Skeletal muscle cell (primary cell): ENCODE measurements at regions not wholly inside any gene's neighbourhood (a gene's known extent, or its start where the extent isn't known, plus 50 kb on each side); places are given as distances from the start of the nearest gene placed in this dataset.

Source experiments
- DNase-seq: peaks from one replicate; pipeline ENCODE4 v3.0.0-alpha.2; 2010; ENCODE audit warnings: low read depth
- H3K4me3 ChIP-seq: 2 replicates; pipeline ENCODE4 v1.5.1; 2011; ENCODE audit warnings: low read depth, mild to moderate bottlenecking, control low read depth, low read length, moderate library complexity

GRCh38 chr4:18403327-18403726, 381.8 kb upstream of the LCORL start:
- no peak overlapping the region for H3K4me3 ChIP-seq
- no peak for DNase-seq

- DNase-seq, result no peak
- H3K4me3 ChIP-seq, result no peak overlapping the region
These were observed 380.3 kb upstream of the LCORL start for GRCh38 chr4:18401868-18402267.

GRCh38 chr4:18401425-18401824, 379.9 kb upstream of the LCORL start:
- H3K4me3 ChIP-seq, result no peak overlapping the region
- no peak for DNase-seq

GRCh38 chr4:18398661-18399060, 377.1 kb upstream of the LCORL start:
- no peak for DNase-seq
- no peak overlapping the region for H3K4me3 ChIP-seq

- H3K4me3 ChIP-seq, result no peak overlapping the region
- DNase-seq, result no peak
These were observed 376.3 kb upstream of the LCORL start for GRCh38 chr4:18397681-18398390.

GRCh38 chr4:18394656-18395055, 373.1 kb upstream of the LCORL start:
- no peak for DNase-seq
- H3K4me3 ChIP-seq, result no peak overlapping the region

- no peak for DNase-seq
- no peak overlapping the region for H3K4me3 ChIP-seq
These were observed 369.8 kb upstream of the LCORL start for GRCh38 chr4:18391354-18391728.

- no peak for DNase-seq
- no peak overlapping the region for H3K4me3 ChIP-seq
These were observed 369.2 kb upstream of the LCORL start for GRCh38 chr4:18390655-18391353.

GRCh38 chr4:18389115-18389514, 367.6 kb upstream of the LCORL start:
- DNase-seq, result no peak
- no peak overlapping the region for H3K4me3 ChIP-seq

GRCh38 chr4:18388039-18388438, 366.5 kb upstream of the LCORL start:
- no peak overlapping the region for H3K4me3 ChIP-seq
- DNase-seq, result no peak

GRCh38 chr4:18381186-18381585, 359.6 kb upstream of the LCORL start:
- no peak overlapping the region for H3K4me3 ChIP-seq
- no peak for DNase-seq

- no peak for DNase-seq
- H3K4me3 ChIP-seq, result no peak overlapping the region
These were observed 348.0 kb upstream of the LCORL start for GRCh38 chr4:18369561-18369960.

- DNase-seq, result peak; percentile 13
- no peak overlapping the region for H3K4me3 ChIP-seq
These were observed 345.3 kb upstream of the LCORL start for GRCh38 chr4:18366892-18367291.

- no peak for DNase-seq
- H3K4me3 ChIP-seq, result no peak overlapping the region
These were observed 344.6 kb upstream of the LCORL start for GRCh38 chr4:18366136-18366535.

- no peak for DNase-seq
- no peak overlapping the region for H3K4me3 ChIP-seq
These were observed 322.0 kb upstream of the LCORL start for GRCh38 chr4:18343581-18343980.

GRCh38 chr4:18342847-18343246, 321.3 kb upstream of the LCORL start:
- no peak overlapping the region for H3K4me3 ChIP-seq
- no peak for DNase-seq

GRCh38 chr4:18321956-18322530, 300.5 kb upstream of the LCORL start:
- no peak for DNase-seq
- no peak overlapping the region for H3K4me3 ChIP-seq

- no peak overlapping the region for H3K4me3 ChIP-seq
- no peak for DNase-seq
These were observed 297.9 kb upstream of the LCORL start for GRCh38 chr4:18319431-18319830.

GRCh38 chr4:18318682-18319388, 297.3 kb upstream of the LCORL start:
- no peak overlapping the region for H3K4me3 ChIP-seq
- DNase-seq, result no peak

GRCh38 chr4:18314731-18315130, 293.2 kb upstream of the LCORL start:
- H3K4me3 ChIP-seq, result no peak overlapping the region
- no peak for DNase-seq
